ENCODE measurements at regions not wholly inside any gene's neighbourhood (a gene's known extent, or its start where the extent isn't known, plus 50 kb on each side); places are given as distances from the start of the nearest gene placed in this dataset.

GRCh38 chr14:89004166-89004565 is 179.7 kb downstream of the TTC8 start:
- TF ChIP-seq, protein P1, sequence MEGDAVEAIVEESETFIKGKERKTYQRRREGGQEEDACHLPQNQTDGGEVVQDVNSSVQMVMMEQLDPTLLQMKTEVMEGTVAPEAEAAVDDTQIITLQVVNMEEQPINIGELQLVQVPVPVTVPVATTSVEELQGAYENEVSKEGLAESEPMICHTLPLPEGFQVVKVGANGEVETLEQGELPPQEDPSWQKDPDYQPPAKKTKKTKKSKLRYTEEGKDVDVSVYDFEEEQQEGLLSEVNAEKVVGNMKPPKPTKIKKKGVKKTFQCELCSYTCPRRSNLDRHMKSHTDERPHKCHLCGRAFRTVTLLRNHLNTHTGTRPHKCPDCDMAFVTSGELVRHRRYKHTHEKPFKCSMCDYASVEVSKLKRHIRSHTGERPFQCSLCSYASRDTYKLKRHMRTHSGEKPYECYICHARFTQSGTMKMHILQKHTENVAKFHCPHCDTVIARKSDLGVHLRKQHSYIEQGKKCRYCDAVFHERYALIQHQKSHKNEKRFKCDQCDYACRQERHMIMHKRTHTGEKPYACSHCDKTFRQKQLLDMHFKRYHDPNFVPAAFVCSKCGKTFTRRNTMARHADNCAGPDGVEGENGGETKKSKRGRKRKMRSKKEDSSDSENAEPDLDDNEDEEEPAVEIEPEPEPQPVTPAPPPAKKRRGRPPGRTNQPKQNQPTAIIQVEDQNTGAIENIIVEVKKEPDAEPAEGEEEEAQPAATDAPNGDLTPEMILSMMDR (IDR thresholded peaks at IDR 0.05): no peak
- no peak for TF ChIP-seq POLR2A (IDR thresholded peaks at IDR 0.05)
